ENCODE measurements at regions not wholly inside any gene's neighbourhood (a gene's known extent, or its start where the extent isn't known, plus 50 kb on each side); places are given as distances from the start of the nearest gene placed in this dataset.

DNA sequence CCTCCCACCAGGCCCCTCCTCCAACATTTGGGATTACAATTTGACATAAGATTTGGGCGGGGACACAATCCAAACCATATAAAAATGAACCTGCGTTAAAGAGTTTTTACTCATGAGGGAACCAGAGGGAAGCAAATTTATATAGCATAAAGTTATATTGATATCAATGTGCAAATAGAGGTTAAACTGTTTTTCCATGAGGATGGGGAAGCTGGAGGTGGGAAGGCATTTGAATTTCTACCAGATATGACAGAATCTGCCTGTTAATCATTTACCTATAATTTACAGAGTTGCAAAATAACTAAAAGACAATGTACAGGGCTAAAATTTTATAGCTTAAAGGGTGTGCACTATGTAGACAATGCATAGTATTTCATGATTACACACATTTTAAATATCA lies 322.0 kb upstream of the FKBP1C start:
- no peak for DNase-seq
- H3K4me3 ChIP-seq (ENCODE audit: low read depth, low read length) = no peak overlapping the region
- H3K9me3 ChIP-seq (ENCODE audit: severe bottlenecking) = no peaks in the 10 kb centered on the region

DNA sequence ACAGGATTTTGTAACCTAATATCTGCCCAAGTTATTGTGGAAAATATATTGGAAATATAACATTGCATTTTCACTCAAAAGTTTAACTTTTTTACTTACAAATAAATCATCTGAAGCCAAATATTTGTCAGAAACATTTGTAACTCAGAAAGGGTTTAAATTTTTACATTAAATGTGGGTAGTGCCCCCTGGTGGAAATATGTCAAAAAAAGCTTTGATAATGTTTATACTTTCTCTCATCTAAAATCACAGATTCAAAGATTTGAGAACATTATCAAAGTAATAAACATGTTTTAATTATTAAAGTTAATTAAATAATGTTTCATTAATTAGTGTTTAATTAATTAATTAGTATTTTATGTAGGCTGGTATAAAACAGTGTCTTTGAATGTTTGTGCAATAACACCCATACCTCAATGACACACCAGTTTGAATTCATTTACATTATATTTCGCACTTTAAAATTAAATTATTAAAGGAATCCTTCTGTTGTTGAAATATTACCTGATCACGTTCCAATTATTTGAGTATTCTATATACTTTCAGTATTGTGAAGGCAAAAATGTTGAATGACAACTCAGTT lies 320.1 kb upstream of the FKBP1C start:
- no peak for DNase-seq
- Histone ChIP-seq H3K36me3 (no peaks in the 10 kb centered on the region), H3K9me3 (ENCODE audit: severe bottlenecking) (no peaks in the 10 kb centered on the region), H3K27ac (no peak overlapping the region), H3K4me3 (ENCODE audit: low read depth, low read length) (no peak overlapping the region), H3K27me3 (ENCODE audit: insufficient read depth, low read depth, severe bottlenecking) (no peaks in the 10 kb centered on the region)
- TF ChIP-seq, protein P1, sequence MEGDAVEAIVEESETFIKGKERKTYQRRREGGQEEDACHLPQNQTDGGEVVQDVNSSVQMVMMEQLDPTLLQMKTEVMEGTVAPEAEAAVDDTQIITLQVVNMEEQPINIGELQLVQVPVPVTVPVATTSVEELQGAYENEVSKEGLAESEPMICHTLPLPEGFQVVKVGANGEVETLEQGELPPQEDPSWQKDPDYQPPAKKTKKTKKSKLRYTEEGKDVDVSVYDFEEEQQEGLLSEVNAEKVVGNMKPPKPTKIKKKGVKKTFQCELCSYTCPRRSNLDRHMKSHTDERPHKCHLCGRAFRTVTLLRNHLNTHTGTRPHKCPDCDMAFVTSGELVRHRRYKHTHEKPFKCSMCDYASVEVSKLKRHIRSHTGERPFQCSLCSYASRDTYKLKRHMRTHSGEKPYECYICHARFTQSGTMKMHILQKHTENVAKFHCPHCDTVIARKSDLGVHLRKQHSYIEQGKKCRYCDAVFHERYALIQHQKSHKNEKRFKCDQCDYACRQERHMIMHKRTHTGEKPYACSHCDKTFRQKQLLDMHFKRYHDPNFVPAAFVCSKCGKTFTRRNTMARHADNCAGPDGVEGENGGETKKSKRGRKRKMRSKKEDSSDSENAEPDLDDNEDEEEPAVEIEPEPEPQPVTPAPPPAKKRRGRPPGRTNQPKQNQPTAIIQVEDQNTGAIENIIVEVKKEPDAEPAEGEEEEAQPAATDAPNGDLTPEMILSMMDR (IDR thresholded peaks at IDR 0.05; ENCODE audit: low read depth, low read length) = no peak

More for the DNA sequence above, 322.0 kb upstream of the FKBP1C start:
- H3K27ac ChIP-seq = no peak overlapping the region
- TF ChIP-seq, protein P1 (IDR thresholded peaks at IDR 0.05; ENCODE audit: low read depth, low read length) = no peak
- no peaks in the 10 kb centered on the region for H3K27me3 ChIP-seq (ENCODE audit: insufficient read depth, low read depth, severe bottlenecking)
- no peaks in the 10 kb centered on the region for H3K36me3 ChIP-seq

DNA sequence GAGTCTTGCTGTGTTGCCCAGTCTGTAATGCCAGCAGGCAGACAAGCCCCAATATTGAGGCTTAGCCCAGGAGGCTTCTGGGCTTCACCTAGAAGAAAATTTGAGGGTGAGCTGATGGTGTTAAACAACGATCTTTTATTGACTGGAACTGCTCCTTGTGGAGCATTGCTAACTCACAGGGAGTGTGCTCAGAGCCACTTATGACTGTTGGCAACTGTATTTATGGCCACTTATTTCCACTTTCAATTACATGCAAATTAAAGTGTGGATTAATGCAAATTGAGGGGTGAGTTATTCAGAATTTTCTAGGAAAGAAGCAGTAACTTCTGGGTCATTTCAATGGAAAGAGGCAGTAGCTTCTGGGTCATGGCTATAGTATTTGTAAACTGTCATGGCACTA lies 317.2 kb upstream of the FKBP1C start:
- TF ChIP-seq, protein P1 (IDR thresholded peaks at IDR 0.05; ENCODE audit: low read depth, low read length) = no peak

DNA sequence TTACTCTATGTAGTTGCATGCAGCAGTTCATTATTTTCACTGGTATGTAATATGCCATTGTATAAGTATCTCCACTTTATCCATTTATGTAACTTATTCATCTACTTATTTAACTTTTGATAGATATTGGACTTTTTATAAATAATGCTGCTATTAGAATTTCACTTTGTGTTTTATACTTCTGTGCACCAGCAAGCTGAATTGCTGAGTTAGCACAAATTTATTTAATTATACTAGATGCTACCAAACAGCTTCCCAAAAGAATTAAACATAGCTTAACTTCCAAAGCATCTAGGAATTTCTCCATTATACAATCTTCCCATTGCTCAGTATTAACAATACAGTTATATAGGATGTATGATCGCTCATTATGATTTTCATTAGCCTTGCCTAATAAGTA lies 308.0 kb upstream of the FKBP1C start:
- no peaks in the 10 kb centered on the region for H3K36me3 ChIP-seq
- no peak overlapping the region for H3K4me3 ChIP-seq (ENCODE audit: low read depth, low read length)
- no peaks in the 10 kb centered on the region for H3K27me3 ChIP-seq (ENCODE audit: insufficient read depth, low read depth, severe bottlenecking)
- DNase-seq = no peak
- H3K27ac ChIP-seq = no peak overlapping the region
- H3K9me3 ChIP-seq (ENCODE audit: severe bottlenecking) = no peaks in the 10 kb centered on the region
- TF ChIP-seq, protein P1 (IDR thresholded peaks at IDR 0.05; ENCODE audit: low read depth, low read length) = no peak

More for the DNA sequence above, 317.2 kb upstream of the FKBP1C start:
- Histone ChIP-seq H3K27ac (no peak overlapping the region), H3K4me3 (ENCODE audit: low read depth, low read length) (no peak overlapping the region), H3K9me3 (ENCODE audit: severe bottlenecking) (no peaks in the 10 kb centered on the region), H3K27me3 (ENCODE audit: insufficient read depth, low read depth, severe bottlenecking) (no peaks in the 10 kb centered on the region), H3K36me3 (no peaks in the 10 kb centered on the region)
- DNase-seq = no peak

DNA sequence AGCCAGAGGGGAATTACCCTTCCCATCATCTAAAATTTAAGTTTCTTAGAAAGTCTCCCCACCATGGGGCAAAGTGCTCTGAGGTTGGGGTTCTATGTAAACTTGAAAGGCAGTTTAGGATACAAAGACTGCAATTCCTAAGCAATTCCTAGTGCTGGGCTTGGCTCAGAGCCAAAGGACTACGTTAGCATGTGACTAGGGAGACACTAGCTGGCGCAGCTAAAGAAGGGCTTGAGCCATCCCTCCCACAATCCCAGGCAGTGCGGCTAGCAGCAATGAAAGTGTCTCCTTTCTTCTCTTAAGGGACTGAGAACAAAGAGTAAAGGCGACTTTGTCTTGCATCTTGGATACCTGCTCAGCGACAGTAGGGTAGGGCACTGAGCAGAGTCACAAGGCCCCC lies 306.6 kb upstream of the FKBP1C start:
- Histone ChIP-seq H3K27ac (no peak overlapping the region), H3K27me3 (ENCODE audit: insufficient read depth, low read depth, severe bottlenecking) (no peaks in the 10 kb centered on the region), H3K9me3 (ENCODE audit: severe bottlenecking) (no peaks in the 10 kb centered on the region), H3K36me3 (no peaks in the 10 kb centered on the region), H3K4me3 (ENCODE audit: low read depth, low read length) (no peak overlapping the region)
- TF ChIP-seq, protein P1 (IDR thresholded peaks at IDR 0.05; ENCODE audit: low read depth, low read length) = no peak
- no peak for DNase-seq

DNA sequence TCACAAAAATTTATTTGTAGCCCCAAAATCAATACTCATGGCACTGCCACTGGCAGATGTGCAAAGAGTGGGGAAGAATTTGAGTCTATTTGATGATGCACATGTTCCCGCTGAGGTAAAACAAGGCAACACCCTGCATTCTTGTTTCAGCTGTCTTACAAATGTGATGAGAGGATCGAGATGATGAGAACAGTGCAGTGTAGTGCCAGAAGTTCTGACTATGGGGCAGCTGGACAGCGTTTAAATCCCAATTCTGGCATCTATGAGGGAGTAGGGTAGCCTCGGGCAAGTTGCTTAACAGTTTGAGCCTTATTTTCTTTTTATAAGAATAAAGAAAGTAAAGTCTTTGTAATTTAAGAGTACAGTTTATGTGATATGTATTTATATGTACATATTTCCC lies 296.7 kb upstream of the FKBP1C start:
- Histone ChIP-seq H3K4me3 (ENCODE audit: low read depth, low read length) (no peak overlapping the region), H3K9me3 (ENCODE audit: severe bottlenecking) (no peaks in the 10 kb centered on the region), H3K27ac (no peak overlapping the region), H3K36me3 (no peaks in the 10 kb centered on the region), H3K27me3 (ENCODE audit: insufficient read depth, low read depth, severe bottlenecking) (no peaks in the 10 kb centered on the region)
- TF ChIP-seq, protein P1 (IDR thresholded peaks at IDR 0.05; ENCODE audit: low read depth, low read length) = no peak
- no peak for DNase-seq

Measured in WERI-Rb-1 (cell line).